Fibroblast of skin of back (primary cell): ENCODE measurements at regions not wholly inside any gene's neighbourhood (a gene's known extent, or its start where the extent isn't known, plus 50 kb on each side); places are given as distances from the start of the nearest gene placed in this dataset.
"Not testable (repeated sequence)": the region's sequence is repeated elsewhere in the genome, so short reads cannot be mapped to it uniquely, and the experiment has no call there.

Experiments used
- DNase-seq: peaks from one replicate; pipeline ENCODE4 v3.0.0-alpha.2; 2013

GRCh38 chr17:16842346-16842745, 129.6 kb downstream of the TNFRSF13B start:
- not testable (repeated sequence) for DNase-seq

GRCh38 chr17:16841896-16842295, 130.0 kb downstream of the TNFRSF13B start:
- not testable (repeated sequence) for DNase-seq

DNA sequence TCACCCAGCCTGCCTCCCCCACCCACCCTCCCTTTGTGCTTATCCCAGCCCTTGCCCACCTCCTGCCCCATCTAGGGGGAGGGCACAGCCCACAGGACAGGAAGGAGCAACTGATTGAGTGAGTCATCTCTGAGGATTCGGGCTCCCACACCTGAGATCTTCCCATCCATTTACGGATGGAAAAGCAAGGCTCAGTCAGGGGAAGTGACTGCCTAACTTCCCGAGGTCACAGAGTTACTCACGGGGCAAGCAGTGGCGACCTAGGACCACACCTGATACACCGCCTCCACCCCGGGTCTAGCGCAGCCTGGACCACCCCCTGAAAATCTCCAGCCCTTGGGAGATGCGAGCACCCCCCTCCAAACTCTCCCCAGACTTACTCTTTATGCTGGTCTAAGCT, 131.7 kb downstream of the TNFRSF13B start:
- not testable (repeated sequence) for DNase-seq

DNA sequence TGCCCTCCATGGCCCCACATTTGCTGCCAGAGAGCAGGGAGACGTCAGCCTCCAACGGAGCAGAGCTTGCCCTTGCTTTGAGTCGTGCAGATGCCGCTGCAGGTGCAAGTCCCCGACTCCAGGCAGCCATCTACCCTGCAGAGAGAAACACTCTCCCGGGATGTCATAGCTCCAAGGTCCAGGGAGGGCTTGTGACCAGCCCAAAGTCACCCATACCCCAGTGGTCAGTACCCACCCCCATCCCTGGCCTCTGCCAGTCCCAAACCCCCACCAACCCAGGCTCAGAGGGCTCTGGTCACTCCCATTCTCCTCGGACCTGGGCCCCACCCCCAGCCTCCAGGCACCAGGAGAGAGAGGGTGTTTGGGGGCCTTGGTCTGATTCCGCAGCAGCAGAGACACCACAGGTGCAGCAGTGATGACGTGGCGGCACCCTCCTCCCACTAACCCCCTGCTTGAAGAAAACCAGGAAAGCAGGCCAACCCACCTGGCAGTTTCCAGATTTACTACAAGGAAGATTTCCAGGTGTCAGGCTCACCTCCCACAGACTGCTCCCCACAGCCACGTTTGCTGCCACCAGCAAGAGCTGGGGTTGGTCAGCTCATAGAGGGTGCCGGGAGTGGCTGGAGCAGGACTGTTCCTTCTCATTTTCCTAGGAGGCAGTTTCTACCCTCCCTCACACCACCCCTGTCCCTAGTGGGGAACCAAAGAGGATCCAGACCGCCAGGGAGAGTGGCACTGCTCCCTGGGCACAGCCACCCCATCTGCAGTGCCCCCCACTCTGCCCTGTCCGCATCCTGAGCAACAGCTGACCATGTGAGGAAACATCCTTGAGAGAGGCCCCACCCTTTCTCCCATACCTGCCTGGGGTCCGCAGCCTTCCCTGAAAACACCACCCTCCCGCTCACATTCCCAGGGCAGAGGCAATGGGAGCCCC, 132.4 kb downstream of the TNFRSF13B start:
- not testable (repeated sequence) for DNase-seq

DNA sequence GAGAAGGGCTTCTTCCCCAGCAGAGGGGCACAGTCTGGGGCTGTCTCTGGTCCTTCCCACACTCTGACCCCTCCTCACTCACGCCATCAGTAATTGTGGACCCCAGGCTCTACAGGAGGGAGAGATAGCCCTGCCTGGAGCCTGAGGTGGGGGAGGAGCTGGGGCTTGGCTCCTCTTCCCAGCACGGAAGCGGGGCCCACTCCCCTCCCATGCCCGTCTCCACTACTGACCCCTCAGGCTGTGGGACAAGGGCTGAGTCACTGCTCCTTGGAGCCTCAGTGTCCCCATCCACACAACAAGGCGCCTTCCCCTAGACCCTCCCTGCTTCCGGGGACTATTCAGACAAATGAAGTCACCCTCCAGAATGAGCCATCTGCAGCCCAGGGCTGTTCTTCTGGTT, 133.1 kb downstream of the TNFRSF13B start:
- DNase-seq: not testable (repeated sequence)

- DNase-seq: not testable (repeated sequence)
These were observed 133.6 kb downstream of the TNFRSF13B start for GRCh38 chr17:16838287-16838686.

DNA sequence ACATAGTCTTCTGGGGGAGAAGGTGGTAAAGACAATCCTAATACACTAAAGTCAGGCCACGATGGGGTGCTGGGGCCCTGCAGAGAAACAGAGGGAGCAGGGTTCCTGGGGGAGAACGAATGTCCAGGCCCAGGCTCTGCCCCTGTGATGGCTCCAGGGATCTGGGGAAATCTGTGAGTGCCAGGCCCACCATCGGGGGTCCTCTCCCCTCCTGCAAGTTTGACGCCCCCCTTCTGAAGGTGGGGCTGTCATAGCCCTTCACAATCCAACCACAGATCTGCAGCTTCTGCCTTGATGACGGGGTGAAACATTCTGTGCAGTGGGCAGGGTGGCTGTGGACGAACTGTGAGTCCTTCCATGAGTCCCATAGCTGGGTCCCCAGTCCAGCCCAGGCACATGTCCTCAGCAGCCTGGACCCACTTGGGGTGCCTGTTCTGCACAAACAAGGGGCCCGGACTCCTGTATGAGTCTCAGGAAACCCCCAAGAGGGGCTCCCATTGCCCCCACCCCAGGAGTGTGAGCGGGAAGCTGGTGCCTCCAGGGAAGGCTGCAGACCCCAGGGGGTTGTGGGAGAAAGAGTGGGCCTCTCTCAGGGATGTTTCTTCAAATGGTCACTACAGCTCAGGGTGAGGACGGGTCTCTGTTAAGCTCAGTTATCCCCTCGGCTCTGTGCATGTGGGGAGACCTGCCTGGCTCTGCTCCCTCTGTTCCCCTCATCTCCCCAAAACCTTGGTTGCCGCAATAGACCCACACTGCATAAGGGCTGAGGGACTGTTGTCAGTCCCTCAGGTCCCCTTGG, 134.3 kb downstream of the TNFRSF13B start:
- not testable (repeated sequence) for DNase-seq

DNA sequence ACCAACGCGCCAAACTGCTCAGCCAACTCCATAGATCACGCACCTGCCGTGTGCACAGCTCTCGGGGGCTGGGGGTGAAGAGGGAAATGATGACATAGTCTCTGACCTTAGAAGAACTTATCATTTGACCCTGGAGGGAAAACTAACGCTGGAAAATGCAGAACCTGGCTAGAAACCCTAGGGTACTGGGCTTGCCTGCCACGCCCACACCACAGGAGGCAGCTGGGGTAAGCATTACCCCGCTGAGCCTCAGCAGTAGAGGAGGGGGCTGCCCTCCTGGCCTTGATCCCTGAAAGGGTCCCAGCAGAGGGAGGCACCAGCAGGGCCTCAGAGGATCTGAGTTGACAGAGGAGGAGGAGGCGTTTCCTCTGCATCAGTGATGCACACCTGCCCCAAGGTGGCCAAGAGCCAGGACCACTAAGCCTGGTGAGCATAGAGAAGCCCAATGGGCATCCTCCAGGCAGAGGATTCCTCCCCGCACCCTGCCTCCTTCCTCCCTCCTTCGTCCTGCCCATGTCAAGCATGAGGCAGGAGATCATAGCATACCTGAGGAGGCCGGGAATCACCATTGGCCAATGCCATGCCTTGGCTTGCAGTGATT, 135.5 kb downstream of the TNFRSF13B start:
- DNase-seq: not testable (repeated sequence)

DNA sequence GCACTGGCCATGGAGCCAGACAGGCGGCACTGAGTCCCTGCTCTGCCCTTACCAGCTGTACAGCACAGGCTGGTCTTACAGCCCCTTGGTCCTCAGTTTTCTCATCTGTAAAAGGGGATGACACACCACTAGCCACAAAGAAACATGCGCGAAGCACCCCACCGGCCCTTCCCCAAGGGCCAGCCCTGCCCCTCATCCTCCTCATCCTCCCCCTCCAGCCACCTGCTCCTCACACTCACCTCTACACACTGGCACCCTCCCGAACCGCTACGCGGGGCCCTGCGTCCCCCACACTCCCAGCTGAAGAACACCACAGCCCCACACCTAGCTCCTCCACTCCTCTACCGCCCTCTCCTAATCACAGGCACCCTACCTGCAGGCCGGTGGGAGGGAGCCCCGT, 138.4 kb downstream of the TNFRSF13B start:
- DNase-seq: not testable (repeated sequence)

GRCh38 chr17:16832853-16833252, 139.1 kb downstream of the TNFRSF13B start:
- not testable (repeated sequence) for DNase-seq

GRCh38 chr17:16832206-16832605, 139.7 kb downstream of the TNFRSF13B start:
- DNase-seq: not testable (repeated sequence)

GRCh38 chr17:16830770-16831169, 140.7 kb downstream of the CCDC144A start:
- not testable (repeated sequence) for DNase-seq

DNA sequence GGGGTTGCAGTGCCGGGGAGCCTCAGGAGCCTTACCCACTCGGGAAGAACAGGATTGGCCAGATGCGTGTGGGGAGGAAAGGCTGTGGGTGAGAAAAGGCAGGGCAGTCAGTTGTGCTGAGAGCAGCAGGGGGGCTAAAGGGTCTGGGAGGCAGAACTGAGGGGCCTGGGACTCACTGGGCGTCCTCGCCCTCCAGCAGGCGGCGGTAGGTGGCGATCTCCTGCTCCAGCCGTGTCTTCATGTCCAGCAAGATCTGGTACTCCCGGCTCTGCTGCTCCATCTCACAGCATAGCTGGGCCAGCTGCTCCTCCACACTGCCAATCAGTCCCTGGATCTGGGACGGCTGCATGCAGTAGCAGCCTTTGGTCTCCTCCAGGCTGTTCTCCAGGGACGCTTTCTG, 140.2 kb downstream of the CCDC144A start:
- DNase-seq: not testable (repeated sequence)
